ENCODE measurements at regions not wholly inside any gene's neighbourhood (a gene's known extent, or its start where the extent isn't known, plus 50 kb on each side); places are given as distances from the start of the nearest gene placed in this dataset.

DNA sequence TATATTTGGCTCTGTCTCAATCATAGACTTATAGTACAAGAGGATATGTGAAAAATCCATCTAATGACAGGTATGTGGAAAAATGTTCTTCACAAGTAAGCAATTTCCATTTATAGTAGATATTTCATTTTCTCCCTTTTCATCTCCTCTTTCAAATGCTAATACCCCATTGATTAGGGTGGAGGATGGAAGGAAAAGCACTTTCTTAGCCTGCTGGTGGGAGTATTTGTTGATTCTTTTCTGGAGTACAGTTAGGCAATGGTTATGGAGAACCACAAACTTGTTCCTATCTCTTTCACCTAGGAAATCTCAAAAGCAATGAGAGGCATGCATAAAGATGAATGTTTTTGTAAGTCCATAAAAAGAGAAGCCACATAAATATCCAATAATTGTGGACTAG, 108.0 kb upstream of the CREB5 start:
- no peaks in the 10 kb centered on the region for H3F3A ChIP-seq (replicated peaks; ENCODE audit: low read depth)
- 0 out of 2 replicates have a peak, but pooled peaks cover 3% of the 10 kb centered on the region for H3K9me2 ChIP-seq (ENCODE audit: insufficient read depth)
- H3K36me3 ChIP-seq (ENCODE audit: insufficient read depth) = no peaks in the 10 kb centered on the region
- no peak overlapping the region for H3K27ac ChIP-seq (ENCODE audit: low read depth)
- no peak overlapping the region for H3K4me3 ChIP-seq
- Mint-ChIP-seq H3K4me1 (peaks cover 23% of the 10 kb centered on the region), H3K4me3 (no peak overlapping the region), H3K27me3 (ENCODE audit: insufficient read depth, low read depth, poor library complexity) (no peaks in the 10 kb centered on the region), H3K9me3 (no peaks in the 10 kb centered on the region), H3K36me3 (ENCODE audit: low read depth) (no peaks in the 10 kb centered on the region), H3K27ac (no peak overlapping the region)
- no peak overlapping the region for H2AFZ ChIP-seq
- H3K4me1 ChIP-seq (ENCODE audit: insufficient read depth) = peaks cover 7% of the 10 kb centered on the region
- DNase-seq (ENCODE audit: low spot score) (no peak), ATAC-seq (no peak)
- no peaks in the 10 kb centered on the region for H3K79me2 ChIP-seq (replicated peaks; ENCODE audit: insufficient read depth)
- H4K20me1 ChIP-seq (replicated peaks; ENCODE audit: insufficient read depth) = no peaks in the 10 kb centered on the region
- no peak overlapping the region for H3K4me2 ChIP-seq
- TF ChIP-seq STAT1 (IDR thresholded peaks at IDR 0.05; ENCODE audit: unreplicated experiment) (no peak), ZNF114 (CRISPR knock-in tag; IDR thresholded peaks at IDR 0.05) (no peak), POLR2AphosphoS5 (IDR thresholded peaks at IDR 0.05; ENCODE audit: low read depth) (no peak), CREB1 (CRISPR knock-in tag; IDR thresholded peaks at IDR 0.05; ENCODE audit: low read depth) (no peak), ZNF331 (CRISPR knock-in tag; IDR thresholded peaks at IDR 0.05; ENCODE audit: low read depth) (no peak), EZH2phosphoT487 (IDR thresholded peaks at IDR 0.05; ENCODE audit: unreplicated experiment) (no peak), NANOG (IDR thresholded peaks at IDR 0.05; ENCODE audit: borderline replicate concordance) (no peak), EZH2 (IDR thresholded peaks at IDR 0.05; ENCODE audit: low read depth, unreplicated experiment) (no peak), JUNB (IDR thresholded peaks at IDR 0.05; ENCODE audit: unreplicated experiment) (no peak)
- TF ChIP-seq, protein P1, sequence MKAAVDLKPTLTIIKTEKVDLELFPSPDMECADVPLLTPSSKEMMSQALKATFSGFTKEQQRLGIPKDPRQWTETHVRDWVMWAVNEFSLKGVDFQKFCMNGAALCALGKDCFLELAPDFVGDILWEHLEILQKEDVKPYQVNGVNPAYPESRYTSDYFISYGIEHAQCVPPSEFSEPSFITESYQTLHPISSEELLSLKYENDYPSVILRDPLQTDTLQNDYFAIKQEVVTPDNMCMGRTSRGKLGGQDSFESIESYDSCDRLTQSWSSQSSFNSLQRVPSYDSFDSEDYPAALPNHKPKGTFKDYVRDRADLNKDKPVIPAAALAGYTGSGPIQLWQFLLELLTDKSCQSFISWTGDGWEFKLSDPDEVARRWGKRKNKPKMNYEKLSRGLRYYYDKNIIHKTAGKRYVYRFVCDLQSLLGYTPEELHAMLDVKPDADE (IDR thresholded peaks at IDR 0.05) = no peak
- TF ChIP-seq, protein P2, sequence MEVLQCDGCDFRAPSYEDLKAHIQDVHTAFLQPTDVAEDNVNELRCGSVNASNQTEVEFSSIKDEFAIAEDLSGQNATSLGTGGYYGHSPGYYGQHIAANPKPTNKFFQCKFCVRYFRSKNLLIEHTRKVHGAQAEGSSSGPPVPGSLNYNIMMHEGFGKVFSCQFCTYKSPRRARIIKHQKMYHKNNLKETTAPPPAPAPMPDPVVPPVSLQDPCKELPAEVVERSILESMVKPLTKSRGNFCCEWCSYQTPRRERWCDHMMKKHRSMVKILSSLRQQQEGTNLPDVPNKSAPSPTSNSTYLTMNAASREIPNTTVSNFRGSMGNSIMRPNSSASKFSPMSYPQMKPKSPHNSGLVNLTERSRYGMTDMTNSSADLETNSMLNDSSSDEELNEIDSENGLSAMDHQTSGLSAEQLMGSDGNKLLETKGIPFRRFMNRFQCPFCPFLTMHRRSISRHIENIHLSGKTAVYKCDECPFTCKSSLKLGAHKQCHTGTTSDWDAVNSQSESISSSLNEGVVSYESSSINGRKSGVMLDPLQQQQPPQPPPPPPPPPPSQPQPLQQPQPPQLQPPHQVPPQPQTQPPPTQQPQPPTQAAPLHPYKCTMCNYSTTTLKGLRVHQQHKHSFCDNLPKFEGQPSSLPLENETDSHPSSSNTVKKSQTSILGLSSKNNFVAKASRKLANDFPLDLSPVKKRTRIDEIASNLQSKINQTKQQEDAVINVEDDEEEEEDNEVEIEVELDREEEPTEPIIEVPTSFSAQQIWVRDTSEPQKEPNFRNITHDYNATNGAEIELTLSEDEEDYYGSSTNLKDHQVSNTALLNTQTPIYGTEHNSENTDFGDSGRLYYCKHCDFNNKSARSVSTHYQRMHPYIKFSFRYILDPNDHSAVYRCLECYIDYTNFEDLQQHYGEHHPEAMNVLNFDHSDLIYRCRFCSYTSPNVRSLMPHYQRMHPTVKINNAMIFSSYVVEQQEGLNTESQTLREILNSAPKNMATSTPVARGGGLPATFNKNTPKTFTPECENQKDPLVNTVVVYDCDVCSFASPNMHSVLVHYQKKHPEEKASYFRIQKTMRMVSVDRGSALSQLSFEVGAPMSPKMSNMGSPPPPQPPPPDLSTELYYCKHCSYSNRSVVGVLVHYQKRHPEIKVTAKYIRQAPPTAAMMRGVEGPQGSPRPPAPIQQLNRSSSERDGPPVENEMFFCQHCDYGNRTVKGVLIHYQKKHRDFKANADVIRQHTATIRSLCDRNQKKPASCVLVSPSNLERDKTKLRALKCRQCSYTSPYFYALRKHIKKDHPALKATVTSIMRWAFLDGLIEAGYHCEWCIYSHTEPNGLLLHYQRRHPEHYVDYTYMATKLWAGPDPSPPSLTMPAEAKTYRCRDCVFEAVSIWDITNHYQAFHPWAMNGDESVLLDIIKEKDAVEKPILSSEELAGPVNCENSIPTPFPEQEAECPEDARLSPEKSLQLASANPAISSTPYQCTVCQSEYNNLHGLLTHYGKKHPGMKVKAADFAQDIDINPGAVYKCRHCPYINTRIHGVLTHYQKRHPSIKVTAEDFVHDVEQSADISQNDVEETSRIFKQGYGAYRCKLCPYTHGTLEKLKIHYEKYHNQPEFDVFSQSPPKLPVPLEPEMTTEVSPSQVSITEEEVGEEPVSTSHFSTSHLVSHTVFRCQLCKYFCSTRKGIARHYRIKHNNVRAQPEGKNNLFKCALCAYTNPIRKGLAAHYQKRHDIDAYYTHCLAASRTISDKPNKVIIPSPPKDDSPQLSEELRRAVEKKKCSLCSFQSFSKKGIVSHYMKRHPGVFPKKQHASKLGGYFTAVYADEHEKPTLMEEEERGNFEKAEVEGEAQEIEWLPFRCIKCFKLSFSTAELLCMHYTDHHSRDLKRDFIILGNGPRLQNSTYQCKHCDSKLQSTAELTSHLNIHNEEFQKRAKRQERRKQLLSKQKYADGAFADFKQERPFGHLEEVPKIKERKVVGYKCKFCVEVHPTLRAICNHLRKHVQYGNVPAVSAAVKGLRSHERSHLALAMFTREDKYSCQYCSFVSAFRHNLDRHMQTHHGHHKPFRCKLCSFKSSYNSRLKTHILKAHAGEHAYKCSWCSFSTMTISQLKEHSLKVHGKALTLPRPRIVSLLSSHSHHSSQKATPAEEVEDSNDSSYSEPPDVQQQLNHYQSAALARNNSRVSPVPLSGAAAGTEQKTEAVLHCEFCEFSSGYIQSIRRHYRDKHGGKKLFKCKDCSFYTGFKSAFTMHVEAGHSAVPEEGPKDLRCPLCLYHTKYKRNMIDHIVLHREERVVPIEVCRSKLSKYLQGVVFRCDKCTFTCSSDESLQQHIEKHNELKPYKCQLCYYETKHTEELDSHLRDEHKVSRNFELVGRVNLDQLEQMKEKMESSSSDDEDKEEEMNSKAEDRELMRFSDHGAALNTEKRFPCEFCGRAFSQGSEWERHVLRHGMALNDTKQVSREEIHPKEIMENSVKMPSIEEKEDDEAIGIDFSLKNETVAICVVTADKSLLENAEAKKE (CRISPR knock-in tag; IDR thresholded peaks at IDR 0.05) = no peak
- TF ChIP-seq, protein P3, sequence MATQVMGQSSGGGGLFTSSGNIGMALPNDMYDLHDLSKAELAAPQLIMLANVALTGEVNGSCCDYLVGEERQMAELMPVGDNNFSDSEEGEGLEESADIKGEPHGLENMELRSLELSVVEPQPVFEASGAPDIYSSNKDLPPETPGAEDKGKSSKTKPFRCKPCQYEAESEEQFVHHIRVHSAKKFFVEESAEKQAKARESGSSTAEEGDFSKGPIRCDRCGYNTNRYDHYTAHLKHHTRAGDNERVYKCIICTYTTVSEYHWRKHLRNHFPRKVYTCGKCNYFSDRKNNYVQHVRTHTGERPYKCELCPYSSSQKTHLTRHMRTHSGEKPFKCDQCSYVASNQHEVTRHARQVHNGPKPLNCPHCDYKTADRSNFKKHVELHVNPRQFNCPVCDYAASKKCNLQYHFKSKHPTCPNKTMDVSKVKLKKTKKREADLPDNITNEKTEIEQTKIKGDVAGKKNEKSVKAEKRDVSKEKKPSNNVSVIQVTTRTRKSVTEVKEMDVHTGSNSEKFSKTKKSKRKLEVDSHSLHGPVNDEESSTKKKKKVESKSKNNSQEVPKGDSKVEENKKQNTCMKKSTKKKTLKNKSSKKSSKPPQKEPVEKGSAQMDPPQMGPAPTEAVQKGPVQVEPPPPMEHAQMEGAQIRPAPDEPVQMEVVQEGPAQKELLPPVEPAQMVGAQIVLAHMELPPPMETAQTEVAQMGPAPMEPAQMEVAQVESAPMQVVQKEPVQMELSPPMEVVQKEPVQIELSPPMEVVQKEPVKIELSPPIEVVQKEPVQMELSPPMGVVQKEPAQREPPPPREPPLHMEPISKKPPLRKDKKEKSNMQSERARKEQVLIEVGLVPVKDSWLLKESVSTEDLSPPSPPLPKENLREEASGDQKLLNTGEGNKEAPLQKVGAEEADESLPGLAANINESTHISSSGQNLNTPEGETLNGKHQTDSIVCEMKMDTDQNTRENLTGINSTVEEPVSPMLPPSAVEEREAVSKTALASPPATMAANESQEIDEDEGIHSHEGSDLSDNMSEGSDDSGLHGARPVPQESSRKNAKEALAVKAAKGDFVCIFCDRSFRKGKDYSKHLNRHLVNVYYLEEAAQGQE (IDR thresholded peaks at IDR 0.05; ENCODE audit: unreplicated experiment) = no peak
- TF ChIP-seq, protein P4, sequence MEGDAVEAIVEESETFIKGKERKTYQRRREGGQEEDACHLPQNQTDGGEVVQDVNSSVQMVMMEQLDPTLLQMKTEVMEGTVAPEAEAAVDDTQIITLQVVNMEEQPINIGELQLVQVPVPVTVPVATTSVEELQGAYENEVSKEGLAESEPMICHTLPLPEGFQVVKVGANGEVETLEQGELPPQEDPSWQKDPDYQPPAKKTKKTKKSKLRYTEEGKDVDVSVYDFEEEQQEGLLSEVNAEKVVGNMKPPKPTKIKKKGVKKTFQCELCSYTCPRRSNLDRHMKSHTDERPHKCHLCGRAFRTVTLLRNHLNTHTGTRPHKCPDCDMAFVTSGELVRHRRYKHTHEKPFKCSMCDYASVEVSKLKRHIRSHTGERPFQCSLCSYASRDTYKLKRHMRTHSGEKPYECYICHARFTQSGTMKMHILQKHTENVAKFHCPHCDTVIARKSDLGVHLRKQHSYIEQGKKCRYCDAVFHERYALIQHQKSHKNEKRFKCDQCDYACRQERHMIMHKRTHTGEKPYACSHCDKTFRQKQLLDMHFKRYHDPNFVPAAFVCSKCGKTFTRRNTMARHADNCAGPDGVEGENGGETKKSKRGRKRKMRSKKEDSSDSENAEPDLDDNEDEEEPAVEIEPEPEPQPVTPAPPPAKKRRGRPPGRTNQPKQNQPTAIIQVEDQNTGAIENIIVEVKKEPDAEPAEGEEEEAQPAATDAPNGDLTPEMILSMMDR (conservative IDR thresholded peaks at IDR 0.05; ENCODE audit: low read depth in 2 of 2) = no peak
- no peaks in the 10 kb centered on the region for H3K27me3 ChIP-seq (ENCODE audit: insufficient read depth)

Measured in GM23338 (cell line).